ENCODE measurements at regions not wholly inside any gene's neighbourhood (a gene's known extent, or its start where the extent isn't known, plus 50 kb on each side); places are given as distances from the start of the nearest gene placed in this dataset.

DNA sequence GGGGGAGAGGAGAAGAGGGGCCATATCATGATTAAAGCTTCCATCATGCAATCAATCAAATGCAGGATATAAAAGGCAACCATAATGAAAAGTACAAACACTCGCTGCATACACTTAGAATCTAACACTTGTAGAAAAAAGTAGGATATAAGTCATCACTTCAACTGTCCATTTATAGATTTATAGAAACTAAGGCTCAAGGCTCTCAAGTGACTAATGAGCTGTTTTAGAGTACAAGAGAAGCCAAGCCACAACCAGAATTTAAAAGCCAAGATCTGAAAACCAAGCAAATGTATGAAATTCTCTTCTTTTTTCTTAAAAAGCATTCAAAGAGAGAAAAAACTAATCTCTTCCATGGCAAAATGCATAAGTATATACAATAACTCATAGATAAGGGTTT lies 160.2 kb upstream of the BLID start:
- DNase-seq (ENCODE audit: low read depth in 2 of 2), result no peak

GRCh38 chr11:122275508-122275907 lies 159.5 kb upstream of the BLID start:
- no peak for DNase-seq (ENCODE audit: low read depth in 2 of 2)

DNA sequence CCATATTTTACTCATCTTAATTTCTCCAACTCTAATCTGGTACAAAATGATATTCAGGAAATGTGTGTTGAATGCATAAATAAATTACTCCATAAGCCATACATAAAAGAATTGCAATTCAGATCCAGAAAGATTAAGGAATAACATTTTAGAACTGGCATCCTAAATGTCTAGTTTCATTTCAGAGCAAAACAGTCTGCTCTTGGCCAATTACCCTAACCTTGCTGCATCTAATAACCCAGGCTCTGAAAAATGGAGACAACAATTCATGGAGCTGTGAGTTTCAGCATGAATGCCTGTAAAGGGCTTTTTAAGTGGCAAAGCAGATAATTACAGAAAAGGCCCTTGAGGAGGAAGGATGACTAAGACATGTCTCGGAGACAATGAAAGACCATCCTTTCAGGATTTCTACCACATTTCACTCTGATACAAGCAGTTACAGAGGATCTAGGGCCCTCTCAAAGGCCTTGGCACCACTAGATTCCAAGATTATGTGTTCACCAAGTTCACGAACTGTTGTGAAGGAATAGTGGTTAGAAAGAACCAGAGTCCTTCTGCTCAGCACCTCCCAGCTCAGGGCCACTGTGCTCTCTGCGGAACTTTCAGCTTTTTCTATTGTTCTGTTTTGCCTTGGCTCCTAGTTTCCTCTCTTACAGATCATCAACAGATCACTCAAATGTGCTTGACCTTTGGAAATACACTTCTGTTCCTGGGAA lies 157.6 kb upstream of the BLID start:
- no peak for DNase-seq (ENCODE audit: low read depth in 2 of 2)

GRCh38 chr11:122271745-122272144 lies 155.7 kb upstream of the BLID start:
- no peak for DNase-seq (ENCODE audit: low read depth in 2 of 2)

DNA sequence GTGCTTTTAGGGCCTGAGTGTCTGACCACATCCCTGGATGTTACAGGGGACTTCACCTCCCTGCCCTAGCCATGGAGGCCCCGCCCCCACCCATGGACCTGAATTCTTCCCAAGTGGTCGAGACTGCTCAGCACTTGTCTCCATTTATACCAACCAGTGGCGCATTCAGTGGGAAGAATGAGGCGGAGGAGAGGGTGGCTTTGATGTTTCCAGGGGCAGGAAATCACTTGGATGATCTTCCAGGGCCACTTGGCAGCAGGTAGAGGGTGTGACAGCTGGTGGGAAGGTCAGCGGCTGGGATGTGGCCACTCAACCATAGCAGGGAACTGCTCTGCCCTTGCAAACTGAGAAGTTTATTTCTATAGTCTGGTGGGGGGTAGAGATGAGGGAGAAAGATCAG lies 155.1 kb upstream of the BLID start:
- no peak for DNase-seq (ENCODE audit: low read depth in 2 of 2)

GRCh38 chr11:122270535-122270934 lies 154.5 kb upstream of the BLID start:
- DNase-seq (ENCODE audit: low read depth in 2 of 2), result no peak

DNA sequence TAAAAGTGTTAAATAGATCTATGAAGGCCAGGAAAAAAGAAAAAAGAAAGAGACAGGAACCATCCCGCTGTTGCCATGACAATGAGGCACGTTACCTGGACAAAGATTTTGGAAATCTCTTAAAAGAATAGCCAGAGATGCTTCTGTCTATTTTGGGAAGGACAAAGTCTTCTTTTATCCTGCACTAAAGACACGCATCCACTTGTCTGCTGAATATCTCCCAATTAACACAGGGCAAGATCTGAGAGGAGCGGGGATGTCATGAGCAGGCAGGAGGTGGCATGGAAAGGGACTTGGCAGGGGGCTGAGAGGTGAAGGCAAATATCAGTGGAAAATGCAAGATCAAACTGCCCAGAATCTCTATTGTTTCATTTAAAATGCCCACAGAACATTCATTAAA lies 153.8 kb upstream of the BLID start:
- DNase-seq (ENCODE audit: low read depth in 2 of 2), result no peak

DNA sequence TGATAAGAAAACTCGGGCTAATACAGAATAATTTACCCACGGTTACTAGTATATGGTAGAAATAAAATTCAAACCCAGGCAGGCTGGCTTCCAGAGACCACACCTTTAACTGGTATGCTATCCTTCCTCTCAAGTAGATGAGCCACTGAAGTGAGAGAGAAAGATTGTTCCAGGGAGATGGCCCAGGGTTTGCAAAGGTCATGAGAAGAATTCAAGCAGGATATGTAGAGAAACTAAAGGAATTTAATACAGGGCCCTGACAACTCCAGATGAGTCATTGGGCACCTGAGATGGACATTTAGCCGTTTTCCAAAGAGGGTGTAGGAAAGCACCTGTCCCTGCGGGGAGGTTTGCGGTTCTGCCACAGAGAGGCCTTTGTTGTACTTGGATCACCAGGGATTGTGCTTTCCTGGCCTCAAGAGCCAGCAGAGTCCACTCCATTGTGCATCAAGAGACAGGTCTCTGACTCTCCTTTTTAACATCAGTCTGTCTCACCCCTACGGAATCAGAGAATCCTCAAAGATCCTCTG lies 152.7 kb upstream of the BLID start:
- no peak for DNase-seq (ENCODE audit: low read depth in 2 of 2)

DNA sequence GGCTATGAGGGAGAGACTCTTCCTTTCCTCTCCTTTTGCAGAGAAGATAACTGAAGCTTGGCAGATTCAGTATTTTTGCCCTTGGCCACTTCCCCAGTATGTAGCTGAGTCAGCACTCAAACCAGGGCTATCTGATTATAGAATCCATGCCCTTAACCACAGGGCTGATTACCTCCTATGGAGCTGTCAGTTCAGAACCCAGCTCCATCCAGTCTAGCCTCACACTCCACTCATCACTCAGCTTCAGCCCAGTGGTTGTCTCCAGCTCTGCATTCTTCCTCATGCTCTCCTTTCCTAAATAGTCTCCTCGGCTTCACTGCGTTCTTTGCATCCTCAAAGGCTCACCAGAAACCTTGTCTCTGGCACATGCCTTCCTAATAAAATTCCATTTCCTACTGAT lies 151.6 kb upstream of the BLID start:
- no peak for DNase-seq (ENCODE audit: low read depth in 2 of 2)

- no peak for DNase-seq (ENCODE audit: low read depth in 2 of 2)
Measured at GRCh38 chr11:122265981-122266380, 150.0 kb upstream of the BLID start.

GRCh38 chr11:122264121-122264520 lies 148.1 kb upstream of the BLID start:
- DNase-seq (ENCODE audit: low read depth in 2 of 2), result no peak

DNA sequence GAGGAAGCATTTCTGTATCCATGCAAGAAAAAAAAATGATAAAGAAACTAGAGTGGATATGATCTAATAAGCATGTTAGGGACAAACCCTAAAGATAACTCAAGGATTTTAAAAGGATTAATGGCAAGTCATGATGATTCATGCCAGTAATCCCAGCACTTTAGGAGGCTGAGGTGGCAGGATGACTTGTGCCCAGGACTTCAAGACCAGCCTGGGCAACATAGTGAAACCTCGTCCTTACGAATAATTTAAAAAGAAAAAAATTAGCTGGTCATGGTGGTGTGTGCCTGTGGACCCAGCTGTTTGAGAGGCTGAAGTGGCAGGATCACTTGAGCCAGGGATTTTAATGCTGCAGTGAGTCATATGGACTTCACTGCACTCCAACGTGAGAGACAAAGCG lies 145.5 kb upstream of the BLID start:
- DNase-seq (ENCODE audit: low read depth in 2 of 2), result no peak

- DNase-seq (ENCODE audit: low read depth in 2 of 2), result no peak
Measured at GRCh38 chr11:122259195-122259821, 143.3 kb upstream of the BLID start.

DNA sequence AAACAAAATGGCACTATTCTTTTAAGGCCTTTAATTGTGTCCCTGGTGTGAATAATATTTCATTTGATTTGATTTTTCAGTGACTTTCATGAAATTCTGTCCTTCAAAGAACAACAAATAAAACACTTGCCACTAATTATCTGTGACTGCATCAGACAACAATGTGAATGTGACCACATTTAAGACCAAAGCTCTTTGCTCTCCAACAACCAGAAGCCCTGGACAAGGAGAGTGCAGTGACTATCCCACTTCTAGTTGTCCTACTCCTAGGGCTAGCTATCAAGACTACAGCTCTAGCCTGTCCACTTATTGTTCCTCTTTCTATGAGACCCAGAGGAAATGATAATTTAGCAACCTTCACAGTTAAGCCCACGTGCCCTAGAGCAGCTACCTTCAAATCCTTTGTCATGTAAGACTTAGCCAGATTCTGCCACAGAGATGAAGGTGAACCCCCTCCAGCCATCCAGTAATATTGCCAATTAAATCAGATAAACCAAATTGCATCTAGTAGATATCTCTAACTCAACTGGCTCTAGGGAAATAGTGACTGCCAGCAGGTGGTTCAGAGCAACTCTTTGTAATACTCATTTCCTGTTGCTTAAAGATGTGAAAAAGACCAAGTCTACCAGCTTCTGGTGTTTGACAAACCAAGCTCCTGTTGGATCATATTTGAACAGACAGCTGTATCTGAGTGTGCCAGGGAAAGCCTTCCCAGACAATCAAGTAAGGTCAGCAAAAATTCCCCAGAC lies 142.6 kb upstream of the BLID start:
- no peak for DNase-seq (ENCODE audit: low read depth in 2 of 2)

DNA sequence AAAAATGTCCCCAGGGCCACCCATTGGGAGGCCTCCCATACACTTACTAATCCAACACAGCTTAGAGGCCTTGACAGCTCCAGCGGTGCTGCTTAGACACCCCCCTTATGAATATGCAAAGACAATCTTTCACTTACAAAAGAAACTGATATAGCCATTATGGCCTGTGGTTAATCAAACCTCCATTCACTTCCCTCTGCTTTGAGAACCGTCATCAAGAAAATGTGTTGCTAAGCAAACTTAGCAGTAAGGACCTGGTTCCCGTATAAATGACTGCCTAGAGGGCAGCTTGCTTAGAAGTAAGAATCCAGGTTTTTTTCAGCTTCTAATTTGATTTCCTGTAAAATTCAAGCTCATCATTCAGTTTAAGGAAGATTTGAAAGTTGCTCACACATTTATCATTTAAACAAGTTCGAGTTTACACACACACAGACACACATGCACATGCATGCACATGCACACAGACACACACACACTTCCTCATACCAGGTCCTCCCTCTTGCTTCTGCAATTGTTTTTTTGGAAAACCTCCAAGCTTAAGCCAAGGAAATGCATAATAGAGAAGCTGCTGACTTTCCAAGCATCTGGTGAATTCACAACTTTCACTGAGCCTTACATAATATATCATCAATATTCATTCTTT lies 137.7 kb upstream of the BLID start:
- no peak for DNase-seq (ENCODE audit: low read depth in 2 of 2)

DNA sequence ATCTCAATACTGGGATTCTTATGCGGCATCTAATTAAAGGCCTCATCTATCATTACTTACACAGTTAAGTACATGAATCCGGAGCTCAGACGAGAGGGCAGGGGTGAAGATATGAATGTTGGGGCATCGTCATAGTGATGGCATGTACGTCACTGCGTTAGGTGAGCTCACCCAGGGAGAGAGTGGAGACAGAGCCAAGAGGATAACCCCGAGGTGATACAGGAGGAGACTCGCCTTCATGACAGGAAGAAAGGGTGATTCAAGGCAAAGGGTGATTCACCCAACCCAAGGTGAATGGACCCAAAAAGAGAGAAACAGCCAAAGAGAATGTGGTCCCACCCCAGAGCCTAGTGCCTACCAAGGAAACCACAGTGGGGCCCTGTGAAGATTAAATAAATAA lies 132.9 kb upstream of the BLID start:
- no peak for DNase-seq (ENCODE audit: low read depth in 2 of 2)

- DNase-seq (ENCODE audit: low read depth in 2 of 2), result no peak
Measured at GRCh38 chr11:122248131-122248530, 132.1 kb upstream of the BLID start.

- no peak for DNase-seq (ENCODE audit: low read depth in 2 of 2)
Measured at GRCh38 chr11:122246874-122247273, 130.9 kb upstream of the BLID start.

DNA sequence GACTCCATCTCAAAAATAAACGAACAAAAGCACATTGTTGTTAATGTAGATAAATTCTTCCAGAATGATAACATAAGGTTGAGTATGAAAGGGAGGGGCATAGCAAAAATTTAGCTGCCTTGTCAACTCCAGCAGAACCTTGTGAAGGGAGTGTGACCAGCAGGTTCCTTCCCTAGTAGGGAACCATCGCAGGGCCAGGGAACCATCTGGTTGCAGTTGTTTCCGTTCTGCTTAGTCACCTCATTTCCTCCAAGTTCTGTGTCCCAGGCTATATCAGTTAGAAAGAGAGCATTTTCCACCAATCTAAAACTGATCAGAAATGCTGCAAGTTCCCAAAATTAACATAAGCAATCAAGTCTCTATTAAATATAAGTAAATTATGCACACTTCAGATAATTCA lies 126.7 kb upstream of the BLID start:
- DNase-seq (ENCODE audit: low read depth in 2 of 2), result no peak

DNA sequence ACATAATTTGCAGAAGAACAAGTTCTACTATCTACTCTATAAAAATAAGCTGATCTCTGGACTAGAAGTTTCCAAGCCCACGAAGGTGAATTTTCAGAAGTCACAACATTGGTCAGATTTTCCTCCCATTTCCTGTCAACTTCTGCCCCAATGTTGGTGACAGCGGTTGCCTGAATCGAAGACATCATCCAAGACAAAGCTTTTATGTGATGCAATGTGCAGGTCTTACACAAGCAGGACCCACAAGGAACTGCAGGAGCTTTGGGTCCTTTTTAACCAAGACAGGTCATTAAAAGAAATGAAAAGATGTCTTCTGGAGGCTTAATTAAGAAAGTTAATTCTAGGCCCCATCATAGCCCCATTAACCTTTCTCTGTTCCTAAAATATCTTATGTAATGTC lies 125.6 kb upstream of the BLID start:
- no peak for DNase-seq (ENCODE audit: low read depth in 2 of 2)

DNA sequence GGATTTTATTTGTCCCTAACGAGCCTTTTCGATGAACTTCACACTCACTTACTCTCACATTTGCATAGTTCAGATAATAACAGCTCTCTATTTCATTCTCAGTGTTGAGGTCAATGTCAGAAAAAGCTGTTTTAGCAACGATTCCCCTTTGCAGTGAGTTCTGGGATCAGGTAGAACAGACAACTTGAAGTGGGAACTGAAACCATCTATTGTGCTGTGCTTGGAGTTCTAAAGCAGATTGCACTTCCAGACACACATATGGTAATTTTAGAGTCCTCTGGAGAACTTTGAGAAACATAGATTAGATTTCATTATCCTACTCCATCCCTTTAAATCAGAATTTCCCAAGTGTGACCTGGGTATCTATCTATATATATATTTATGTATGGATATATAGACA lies 124.6 kb upstream of the BLID start:
- DNase-seq (ENCODE audit: low read depth in 2 of 2), result no peak

GRCh38 chr11:122235615-122236014 lies 119.6 kb upstream of the BLID start:
- no peak for DNase-seq (ENCODE audit: low read depth in 2 of 2)

All from stimulated activated CD8-positive, alpha-beta memory T cell treated with anti-CD3 and anti-CD28 coated beads, Interleukin-2, amount 100 ng/mL, for 48 hours (primary cell).